ENCODE measurements at regions not wholly inside any gene's neighbourhood (a gene's known extent, or its start where the extent isn't known, plus 50 kb on each side); places are given as distances from the start of the nearest gene placed in this dataset.
A peak's percentile ranks its signal among the peaks of the same experiment; 100 is the strongest.

GRCh38 chr10:49240946-49241345 is 52.8 kb upstream of the TMEM273 start:
- no peaks in the 10 kb centered on the region for H3K27me3 ChIP-seq
- H3K4me1 ChIP-seq = peaks cover 0 to 28% (median 5%) of the 10 kb centered on the region in 4 donors
- TF ChIP-seq CTCF (IDR thresholded peaks at IDR 0.05) (no peak), POLR2A (IDR thresholded peaks at IDR 0.05) (no peak)
- DNase-seq = no peak
- H3K4me3 ChIP-seq = no peak overlapping the region
- WGBS (ENCODE audit: insufficient coverage, low coverage, low lambda C conversion rate, missing lambda C conversion rate) = 18% methylated on average over 3 of the region's 4 CpGs
- no peak overlapping the region for H3K27ac ChIP-seq
- H3K9me3 ChIP-seq = no peaks in the 10 kb centered on the region
- intact Hi-C loops (cut with DNase I) = no loop called here
- peak in 2 of 4 donors; percentile 14 to 31 for ATAC-seq
- no peaks in the 10 kb centered on the region for H3K36me3 ChIP-seq
